ENCODE measurements at regions not wholly inside any gene's neighbourhood (a gene's known extent, or its start where the extent isn't known, plus 50 kb on each side); places are given as distances from the start of the nearest gene placed in this dataset.

DNA sequence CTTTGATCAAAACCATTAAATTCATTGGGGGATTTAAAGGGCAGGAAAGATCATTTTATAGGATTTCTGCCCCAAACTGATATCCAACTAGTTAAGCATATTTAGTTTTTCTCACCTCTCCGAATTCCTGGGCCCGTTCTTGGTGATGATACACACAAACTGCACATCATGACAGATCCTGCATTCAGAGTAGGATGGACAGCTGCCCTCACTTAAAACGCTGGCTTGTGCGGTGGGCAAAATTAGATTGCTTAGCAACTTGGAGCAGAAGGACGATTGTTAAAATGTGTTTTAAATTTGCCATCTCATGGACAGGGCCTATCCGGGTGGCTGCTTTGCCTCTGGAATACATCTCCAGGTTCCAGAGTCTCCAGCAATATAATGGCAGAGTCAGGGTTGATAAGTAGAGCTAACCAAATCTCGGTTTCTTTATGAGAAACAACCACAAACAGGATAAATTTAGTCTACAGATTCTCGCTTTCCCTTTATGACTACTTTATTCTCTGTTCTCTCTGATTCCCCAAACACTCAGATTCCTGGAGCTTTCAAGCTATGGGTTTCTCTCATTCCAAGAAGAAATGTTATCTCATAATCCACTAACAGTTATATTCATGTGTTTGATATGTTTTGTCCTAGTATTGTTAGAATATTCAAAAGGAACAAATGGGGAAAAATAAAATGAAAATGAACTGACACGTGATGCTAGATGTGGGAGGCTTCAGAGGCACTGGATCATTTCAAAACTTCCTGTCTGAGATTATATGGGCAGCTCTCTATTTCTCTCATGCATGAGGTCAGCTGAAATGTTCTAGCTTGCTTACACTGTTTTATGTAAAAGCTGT, 1014.1 kb upstream of the SEMA6D start:
- H3K4me1 ChIP-seq (ENCODE audit: control insufficient read depth in 3 of 3, insufficient read depth in 3 of 3, low read length in 3 of 3) = no peaks in the 10 kb centered on the region
- H3K9me3 ChIP-seq (ENCODE audit: control insufficient read depth in 3 of 3, low read length in 3 of 3) = peaks cover 0 to 5% (median 0%) of the 10 kb centered on the region in 3 donors
- no peak overlapping the region for H3K9ac ChIP-seq (ENCODE audit: low read depth in 1 of 3, low read length in 3 of 3)
- H3K27ac ChIP-seq (ENCODE audit: low read depth, low read length) = no peak overlapping the region
- no peak overlapping the region for H3K4me3 ChIP-seq (ENCODE audit: low read length in 3 of 3)
- H3K27me3 ChIP-seq (ENCODE audit: control insufficient read depth in 3 of 3, insufficient read depth in 3 of 3, low read length in 3 of 3) = no peaks in the 10 kb centered on the region
- H3K36me3 ChIP-seq (ENCODE audit: control insufficient read depth in 3 of 3, insufficient read depth in 3 of 3, low read length in 3 of 3) = no peaks in the 10 kb centered on the region

DNA sequence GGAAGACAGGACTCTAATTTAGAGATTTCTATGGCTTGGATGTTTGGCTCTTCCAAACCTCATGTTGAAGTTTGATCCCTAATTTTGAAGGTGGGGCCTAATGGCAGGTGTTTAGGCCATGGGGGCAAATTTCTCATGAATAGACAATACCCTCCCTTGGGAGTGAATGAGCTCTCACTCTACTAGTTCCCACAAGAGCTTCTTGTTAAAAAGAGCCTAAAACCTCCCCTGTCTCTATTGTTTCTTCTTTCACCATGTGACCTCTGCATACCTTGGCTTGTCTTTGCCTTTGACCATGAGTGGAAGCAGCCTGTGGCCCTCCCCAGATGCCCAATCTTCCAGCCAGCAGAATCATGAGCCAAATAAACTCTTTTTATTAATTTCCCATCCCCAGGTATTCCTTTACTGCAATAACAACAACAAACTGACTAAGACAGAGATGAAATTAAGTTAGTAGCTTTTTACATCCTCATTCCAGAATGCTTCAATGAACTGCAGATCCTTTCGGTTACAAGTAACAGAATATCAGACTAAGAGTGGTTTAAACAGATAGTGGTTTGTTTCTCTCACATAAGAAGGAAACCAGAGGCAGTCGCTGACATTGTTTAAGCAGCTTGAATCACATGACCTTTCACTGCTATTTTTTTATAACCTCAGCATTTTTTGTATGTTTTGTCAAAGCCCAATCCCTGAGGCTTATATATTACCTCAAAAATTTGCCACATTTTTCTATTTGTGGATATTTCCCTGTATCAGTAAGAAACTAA, 1013.3 kb upstream of the SEMA6D start:
- H3K4me3 ChIP-seq (ENCODE audit: low read length in 3 of 3) = no peak overlapping the region
- H3K27me3 ChIP-seq (ENCODE audit: control insufficient read depth in 3 of 3, insufficient read depth in 3 of 3, low read length in 3 of 3) = no peaks in the 10 kb centered on the region
- no peaks in the 10 kb centered on the region for H3K4me1 ChIP-seq (ENCODE audit: control insufficient read depth in 3 of 3, insufficient read depth in 3 of 3, low read length in 3 of 3)
- no peaks in the 10 kb centered on the region for H3K36me3 ChIP-seq (ENCODE audit: control insufficient read depth in 3 of 3, insufficient read depth in 3 of 3, low read length in 3 of 3)
- no peak overlapping the region for H3K9ac ChIP-seq (ENCODE audit: low read depth in 1 of 3, low read length in 3 of 3)
- H3K27ac ChIP-seq (ENCODE audit: low read depth, low read length) = no peak overlapping the region
- H3K9me3 ChIP-seq (ENCODE audit: control insufficient read depth in 3 of 3, low read length in 3 of 3) = peaks cover 0 to 5% (median 0%) of the 10 kb centered on the region in 3 donors

DNA sequence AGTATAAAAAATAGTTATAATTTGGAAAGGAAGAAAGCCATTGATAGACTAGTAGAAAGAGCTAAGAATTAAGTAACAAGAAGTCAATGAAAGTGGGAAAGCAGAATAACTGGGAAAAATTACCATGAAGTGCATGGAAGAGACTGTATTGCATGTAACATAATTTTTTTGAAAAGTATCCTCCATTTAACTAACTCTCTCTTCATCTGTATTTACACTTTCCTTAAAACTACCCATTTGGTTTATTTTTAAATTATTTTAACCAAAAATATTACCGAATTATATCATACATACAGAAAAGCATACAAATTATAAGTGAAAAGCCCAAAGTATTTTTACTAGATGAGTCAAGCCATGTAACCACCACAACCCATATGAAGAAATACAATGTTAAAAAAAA, 1009.9 kb upstream of the SEMA6D start:
- Histone ChIP-seq H3K27me3 (ENCODE audit: control insufficient read depth in 3 of 3, insufficient read depth in 3 of 3, low read length in 3 of 3) (no peaks in the 10 kb centered on the region), H3K9me3 (ENCODE audit: control insufficient read depth in 3 of 3, low read length in 3 of 3) (peaks cover 0 to 5% (median 0%) of the 10 kb centered on the region in 3 donors), H3K4me1 (ENCODE audit: control insufficient read depth in 3 of 3, insufficient read depth in 3 of 3, low read length in 3 of 3) (no peaks in the 10 kb centered on the region), H3K27ac (ENCODE audit: low read depth, low read length) (no peak overlapping the region), H3K36me3 (ENCODE audit: control insufficient read depth in 3 of 3, insufficient read depth in 3 of 3, low read length in 3 of 3) (no peaks in the 10 kb centered on the region), H3K9ac (ENCODE audit: low read depth in 1 of 3, low read length in 3 of 3) (no peak overlapping the region), H3K4me3 (ENCODE audit: low read length in 3 of 3) (no peak overlapping the region)

DNA sequence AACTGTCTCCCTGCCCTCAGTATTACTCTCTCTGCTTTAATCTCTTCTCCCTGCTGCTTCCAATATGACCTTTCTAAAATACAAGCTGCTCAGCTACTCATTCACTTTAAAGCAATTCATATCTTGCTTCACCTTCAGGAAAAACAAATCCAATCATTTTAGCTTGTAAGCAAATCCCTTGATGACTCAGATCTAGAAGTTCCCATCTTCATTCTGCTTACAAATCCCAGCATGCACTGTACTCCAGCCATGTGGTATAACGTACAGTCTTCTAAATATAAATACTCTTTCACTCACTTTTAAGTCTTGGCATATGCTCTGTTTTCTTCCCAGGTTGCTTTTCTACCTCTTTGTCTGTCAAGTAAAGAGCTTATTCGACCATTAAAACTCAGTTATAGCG, 1009.1 kb upstream of the SEMA6D start:
- Histone ChIP-seq H3K27ac (ENCODE audit: low read depth, low read length) (no peak overlapping the region), H3K9me3 (ENCODE audit: control insufficient read depth in 3 of 3, low read length in 3 of 3) (peaks cover 0 to 5% (median 0%) of the 10 kb centered on the region in 3 donors), H3K36me3 (ENCODE audit: control insufficient read depth in 3 of 3, insufficient read depth in 3 of 3, low read length in 3 of 3) (no peaks in the 10 kb centered on the region), H3K27me3 (ENCODE audit: control insufficient read depth in 3 of 3, insufficient read depth in 3 of 3, low read length in 3 of 3) (no peaks in the 10 kb centered on the region), H3K9ac (ENCODE audit: low read depth in 1 of 3, low read length in 3 of 3) (no peak overlapping the region), H3K4me3 (ENCODE audit: low read length in 3 of 3) (no peak overlapping the region), H3K4me1 (ENCODE audit: control insufficient read depth in 3 of 3, insufficient read depth in 3 of 3, low read length in 3 of 3) (no peaks in the 10 kb centered on the region)

DNA sequence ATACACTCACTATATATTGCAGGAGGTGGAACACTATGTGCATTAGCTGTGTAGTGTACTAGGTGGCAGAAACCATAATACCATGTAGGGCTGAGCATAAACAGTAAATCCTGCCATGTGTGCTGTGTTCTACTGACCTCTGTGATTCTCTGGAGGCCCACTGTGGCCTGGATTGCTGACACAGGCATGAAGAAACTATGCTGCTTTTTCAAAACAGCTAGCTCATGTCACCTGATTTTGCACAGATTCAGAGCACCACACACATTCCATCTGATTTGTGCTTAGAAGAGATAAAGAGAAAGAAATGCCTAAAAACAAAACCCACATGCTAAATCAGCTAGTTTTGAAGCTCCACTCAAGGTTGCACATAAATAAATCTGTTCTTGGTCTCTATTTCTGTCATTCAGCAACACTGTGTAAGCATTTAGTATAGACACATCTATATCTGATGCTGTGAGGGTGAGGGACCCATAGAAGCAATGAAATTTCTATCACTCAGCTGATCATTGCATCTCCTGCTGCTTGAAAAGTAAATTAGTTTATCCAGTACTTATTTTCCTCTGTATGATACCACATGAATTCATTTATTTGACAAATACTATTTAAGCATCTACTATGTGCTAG, 1007.7 kb upstream of the SEMA6D start:
- no peak overlapping the region for H3K9ac ChIP-seq (ENCODE audit: low read depth in 1 of 3, low read length in 3 of 3)

DNA sequence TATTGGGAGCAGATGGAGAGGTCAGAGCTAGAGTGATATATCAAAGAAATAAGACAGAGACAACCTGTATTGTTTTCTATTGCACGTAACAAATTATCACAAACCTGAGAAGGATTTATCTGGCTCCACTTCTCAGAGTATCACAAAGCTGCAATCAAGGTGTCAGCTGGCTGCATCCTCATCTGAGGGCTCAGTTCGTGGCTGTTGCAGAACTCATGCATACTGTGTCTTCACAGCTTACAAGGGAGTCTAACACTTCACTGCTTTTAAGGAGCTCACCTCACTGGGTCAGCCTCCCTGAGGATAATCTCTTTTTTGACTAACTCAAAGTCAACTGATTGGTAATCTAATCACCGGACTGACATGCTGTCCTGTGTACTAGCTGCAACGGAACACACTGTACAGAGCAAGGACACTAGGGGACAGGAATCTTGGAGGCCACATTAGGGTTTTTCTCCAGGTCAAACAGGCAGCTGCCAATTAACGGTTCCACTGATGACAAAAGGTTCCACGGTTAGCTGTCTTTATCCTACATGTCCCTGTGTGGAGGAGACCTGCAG, 1006.8 kb upstream of the SEMA6D start:
- Histone ChIP-seq H3K9me3 (ENCODE audit: control insufficient read depth in 3 of 3, low read length in 3 of 3) (no peaks in the 10 kb centered on the region), H3K9ac (ENCODE audit: low read depth in 1 of 3, low read length in 3 of 3) (no peak overlapping the region), H3K4me1 (ENCODE audit: control insufficient read depth in 3 of 3, insufficient read depth in 3 of 3, low read length in 3 of 3) (no peaks in the 10 kb centered on the region), H3K36me3 (ENCODE audit: control insufficient read depth in 3 of 3, insufficient read depth in 3 of 3, low read length in 3 of 3) (no peaks in the 10 kb centered on the region), H3K27ac (ENCODE audit: low read depth, low read length) (no peak overlapping the region), H3K4me3 (ENCODE audit: low read length in 3 of 3) (no peak overlapping the region), H3K27me3 (ENCODE audit: control insufficient read depth in 3 of 3, insufficient read depth in 3 of 3, low read length in 3 of 3) (no peaks in the 10 kb centered on the region)

More for the DNA sequence above, 1007.7 kb upstream of the SEMA6D start:
- H3K9me3 ChIP-seq (ENCODE audit: control insufficient read depth in 3 of 3, low read length in 3 of 3) = peaks cover 0 to 5% (median 0%) of the 10 kb centered on the region in 3 donors
- H3K4me1 ChIP-seq (ENCODE audit: control insufficient read depth in 3 of 3, insufficient read depth in 3 of 3, low read length in 3 of 3) = no peaks in the 10 kb centered on the region
- H3K27ac ChIP-seq (ENCODE audit: low read depth, low read length) = no peak overlapping the region
- no peaks in the 10 kb centered on the region for H3K36me3 ChIP-seq (ENCODE audit: control insufficient read depth in 3 of 3, insufficient read depth in 3 of 3, low read length in 3 of 3)
- no peaks in the 10 kb centered on the region for H3K27me3 ChIP-seq (ENCODE audit: control insufficient read depth in 3 of 3, insufficient read depth in 3 of 3, low read length in 3 of 3)
- H3K4me3 ChIP-seq (ENCODE audit: low read length in 3 of 3) = no peak overlapping the region

DNA sequence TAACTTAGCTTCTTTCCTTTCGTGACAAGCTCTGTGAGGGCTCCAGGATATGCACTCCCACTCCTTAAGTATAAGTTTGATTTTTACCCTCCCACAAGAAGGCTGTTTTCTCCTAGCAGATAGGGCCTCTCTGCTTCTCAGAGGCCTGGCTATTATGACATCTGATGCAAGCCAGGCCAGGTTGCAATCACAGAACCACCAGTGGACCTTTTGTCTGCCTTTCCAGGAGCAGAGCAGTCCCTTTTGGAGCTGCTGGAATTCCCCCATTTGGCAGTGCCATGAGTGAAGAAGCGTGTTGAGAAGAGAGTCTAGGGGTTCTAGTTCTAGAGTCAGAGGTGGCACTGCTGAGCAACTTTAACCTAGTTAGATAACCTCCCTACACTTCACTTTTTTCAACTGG, 1004.3 kb upstream of the SEMA6D start:
- Histone ChIP-seq H3K4me3 (ENCODE audit: low read length in 3 of 3) (no peak overlapping the region), H3K4me1 (ENCODE audit: control insufficient read depth in 3 of 3, insufficient read depth in 3 of 3, low read length in 3 of 3) (no peaks in the 10 kb centered on the region), H3K27me3 (ENCODE audit: control insufficient read depth in 3 of 3, insufficient read depth in 3 of 3, low read length in 3 of 3) (no peaks in the 10 kb centered on the region)

DNA sequence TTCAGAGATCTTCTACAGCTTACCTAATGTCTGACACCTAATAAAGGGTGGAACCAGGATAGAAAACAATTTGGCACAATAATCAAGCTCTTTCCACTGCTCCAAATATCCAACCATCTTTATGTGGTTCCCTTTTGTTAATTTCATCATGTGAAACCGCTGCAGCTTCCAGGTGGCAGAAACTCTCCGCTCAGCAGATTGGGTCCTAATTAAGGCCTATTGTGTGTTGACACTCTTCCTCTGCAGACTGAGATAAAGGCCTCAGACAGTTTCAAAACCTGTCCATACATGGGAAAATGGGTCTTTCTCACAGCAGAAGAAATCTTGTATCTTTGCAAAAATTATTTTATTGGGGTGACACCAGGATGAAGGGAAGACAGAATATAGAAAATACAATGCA, 1002.4 kb upstream of the SEMA6D start:
- H3K27ac ChIP-seq (ENCODE audit: low read depth, low read length) = no peak overlapping the region
- H3K36me3 ChIP-seq (ENCODE audit: control insufficient read depth in 3 of 3, insufficient read depth in 3 of 3, low read length in 3 of 3) = no peaks in the 10 kb centered on the region
- no peaks in the 10 kb centered on the region for H3K9me3 ChIP-seq (ENCODE audit: control insufficient read depth in 3 of 3, low read length in 3 of 3)
- no peaks in the 10 kb centered on the region for H3K4me1 ChIP-seq (ENCODE audit: control insufficient read depth in 3 of 3, insufficient read depth in 3 of 3, low read length in 3 of 3)
- no peak overlapping the region for H3K4me3 ChIP-seq (ENCODE audit: low read length in 3 of 3)
- H3K9ac ChIP-seq (ENCODE audit: low read depth in 1 of 3, low read length in 3 of 3) = no peak overlapping the region
- H3K27me3 ChIP-seq (ENCODE audit: control insufficient read depth in 3 of 3, insufficient read depth in 3 of 3, low read length in 3 of 3) = no peaks in the 10 kb centered on the region

More for the DNA sequence above, 1004.3 kb upstream of the SEMA6D start:
- no peaks in the 10 kb centered on the region for H3K36me3 ChIP-seq (ENCODE audit: control insufficient read depth in 3 of 3, insufficient read depth in 3 of 3, low read length in 3 of 3)
- H3K9ac ChIP-seq (ENCODE audit: low read depth in 1 of 3, low read length in 3 of 3) = no peak overlapping the region
- no peak overlapping the region for H3K27ac ChIP-seq (ENCODE audit: low read depth, low read length)
- H3K9me3 ChIP-seq (ENCODE audit: control insufficient read depth in 3 of 3, low read length in 3 of 3) = no peaks in the 10 kb centered on the region

DNA sequence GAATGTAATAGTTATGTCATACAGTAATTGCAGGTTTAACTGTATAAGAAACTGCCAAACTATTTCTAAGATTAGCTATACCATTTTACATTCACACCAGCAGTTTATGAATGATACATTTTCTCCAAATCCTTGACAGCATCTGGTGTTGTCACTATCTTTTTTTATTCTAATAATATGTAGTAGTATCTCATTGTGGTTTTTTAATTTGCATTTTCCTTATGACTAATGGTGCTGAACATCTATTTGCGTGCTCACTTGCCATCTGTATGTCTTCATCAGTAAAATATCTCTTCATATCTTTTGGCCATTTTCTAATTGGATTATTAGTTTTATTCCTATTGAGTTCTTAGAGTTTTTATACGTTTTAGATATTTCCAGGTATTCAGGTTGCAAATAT, 994.0 kb upstream of the SEMA6D start:
- Histone ChIP-seq H3K9me3 (ENCODE audit: control insufficient read depth in 3 of 3, low read length in 3 of 3) (no peaks in the 10 kb centered on the region), H3K4me3 (ENCODE audit: low read length in 3 of 3) (no peak overlapping the region), H3K36me3 (ENCODE audit: control insufficient read depth in 3 of 3, insufficient read depth in 3 of 3, low read length in 3 of 3) (no peaks in the 10 kb centered on the region), H3K9ac (ENCODE audit: low read depth in 1 of 3, low read length in 3 of 3) (no peak overlapping the region), H3K27ac (ENCODE audit: low read depth, low read length) (no peak overlapping the region), H3K27me3 (ENCODE audit: control insufficient read depth in 3 of 3, insufficient read depth in 3 of 3, low read length in 3 of 3) (no peaks in the 10 kb centered on the region), H3K4me1 (ENCODE audit: control insufficient read depth in 3 of 3, insufficient read depth in 3 of 3, low read length in 3 of 3) (no peaks in the 10 kb centered on the region)
